Spleen (tissue), 7 donors: ENCODE measurements at regions not wholly inside any gene's neighbourhood (a gene's known extent, or its start where the extent isn't known, plus 50 kb on each side); places are given as distances from the start of the nearest gene placed in this dataset.
"Not testable (repeated sequence)": the region's sequence is repeated elsewhere in the genome, so short reads cannot be mapped to it uniquely, and the experiment has no call there.

Experiments used
- CTCF ChIP-seq, 11 experiments: fragments of 200-600 bp in 7 of 11; fragments of 450-650 bp in 4 of 11; sonication (generic) in 4 of 11; IDR thresholded peaks in 8 of 11; conservative IDR thresholded peaks in 3 of 11; 1 replicate in 7 of 11; 2 replicates in 4 of 11; pipeline versions ENCODE4 v1.4.0 to v1.8.0; 2016 to 2021; ENCODE audit warnings: antibody characterized with exemption in 11 of 11, inconsistent platforms in 4 of 11, mild to moderate bottlenecking in 1 of 11
- POLR2A ChIP-seq, 3 donors: fragments of 450-650 bp; IDR thresholded peaks; one replicate each; pipeline ENCODE4 v1.5.1; 2017; ENCODE audit warnings: antibody characterized with exemption in 3 of 3, mild to moderate bottlenecking in 1 of 3
- donor health status: DM: no; HTN: no; CAD: no; lungs with moderate emphysema.
- donor health status: DM: no; HTN: no; CAD: no.
- donor health status: DM: no; HTN: no; CAD: no.

- TF ChIP-seq POLR2A (IDR thresholded peaks at IDR 0.05); CTCF (IDR thresholded peaks at IDR 0.05 in 8 of 11, conservative IDR thresholded peaks at IDR 0.05 in 3 of 11): not testable (repeated sequence)
Measured at GRCh38 chr15:95080228-95080627, 848.9 kb downstream of the MCTP2 start.
